Mammary epithelial cell (primary cell): ENCODE measurements at regions not wholly inside any gene's neighbourhood (a gene's known extent, or its start where the extent isn't known, plus 50 kb on each side); places are given as distances from the start of the nearest gene placed in this dataset.

Experiments
- EZH2 ChIP-seq: IDR thresholded peaks from 2 replicates; pipeline ENCODE4 v1.6.1; 2012; ENCODE audit warnings: low read length, inconsistent platforms, borderline replicate concordance
- TF ChIP-seq, protein P1 (sequence below), 2 donors: IDR thresholded peaks in 1 of 2; conservative IDR thresholded peaks in 1 of 2; 2 replicates each; pipeline ENCODE4 v1.5.1; 2011 to 2012; ENCODE audit warnings: inconsistent platforms in 2 of 2, low read length in 2 of 2, mild to moderate bottlenecking in 2 of 2, control low read depth in 1 of 2, low read depth in 1 of 2; ENCODE audit not compliant: insufficient read depth in 1 of 2; ENCODE audit errors: extremely low read depth in 1 of 2

DNA sequence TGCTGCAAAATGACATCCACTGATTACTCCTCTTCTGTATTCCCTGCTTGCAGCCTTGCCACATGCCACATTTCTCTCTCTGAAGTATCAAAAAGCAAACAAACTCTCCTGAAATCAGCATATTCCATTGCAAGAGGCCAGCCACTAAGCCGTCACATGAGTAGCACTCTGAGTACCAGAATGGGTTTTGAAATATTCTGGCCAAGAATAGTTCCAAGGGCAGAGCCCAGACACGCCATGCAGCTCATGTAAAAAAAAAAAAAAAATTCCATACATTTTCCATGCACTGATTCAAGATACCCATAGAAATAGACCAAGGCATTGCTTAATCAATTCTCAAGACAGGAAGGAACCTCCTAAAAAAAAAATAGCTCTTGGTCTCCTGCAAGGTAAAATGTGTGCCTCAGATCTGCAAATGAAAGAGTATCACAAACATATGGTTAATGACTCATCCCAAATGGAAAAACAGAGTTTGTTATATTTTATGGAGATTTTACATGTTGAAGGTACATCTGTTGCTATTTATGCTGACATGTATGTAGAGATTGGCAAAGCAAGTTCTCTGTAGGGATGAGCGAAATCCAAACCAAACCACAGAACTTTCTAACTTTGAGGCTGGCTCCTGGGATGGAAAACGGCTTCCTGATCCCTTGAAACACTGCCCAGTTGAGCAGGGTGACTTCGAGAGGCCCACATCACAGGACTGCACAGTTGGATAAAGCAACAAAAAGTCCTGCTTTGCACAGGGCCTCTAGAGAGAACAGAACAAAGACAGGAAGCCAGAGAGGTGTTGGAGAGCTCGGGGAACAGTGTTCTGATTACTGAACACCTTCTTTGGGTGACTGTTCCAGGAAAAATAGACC is 346.2 kb downstream of the ZNF521 start:
- TF ChIP-seq, protein P1, sequence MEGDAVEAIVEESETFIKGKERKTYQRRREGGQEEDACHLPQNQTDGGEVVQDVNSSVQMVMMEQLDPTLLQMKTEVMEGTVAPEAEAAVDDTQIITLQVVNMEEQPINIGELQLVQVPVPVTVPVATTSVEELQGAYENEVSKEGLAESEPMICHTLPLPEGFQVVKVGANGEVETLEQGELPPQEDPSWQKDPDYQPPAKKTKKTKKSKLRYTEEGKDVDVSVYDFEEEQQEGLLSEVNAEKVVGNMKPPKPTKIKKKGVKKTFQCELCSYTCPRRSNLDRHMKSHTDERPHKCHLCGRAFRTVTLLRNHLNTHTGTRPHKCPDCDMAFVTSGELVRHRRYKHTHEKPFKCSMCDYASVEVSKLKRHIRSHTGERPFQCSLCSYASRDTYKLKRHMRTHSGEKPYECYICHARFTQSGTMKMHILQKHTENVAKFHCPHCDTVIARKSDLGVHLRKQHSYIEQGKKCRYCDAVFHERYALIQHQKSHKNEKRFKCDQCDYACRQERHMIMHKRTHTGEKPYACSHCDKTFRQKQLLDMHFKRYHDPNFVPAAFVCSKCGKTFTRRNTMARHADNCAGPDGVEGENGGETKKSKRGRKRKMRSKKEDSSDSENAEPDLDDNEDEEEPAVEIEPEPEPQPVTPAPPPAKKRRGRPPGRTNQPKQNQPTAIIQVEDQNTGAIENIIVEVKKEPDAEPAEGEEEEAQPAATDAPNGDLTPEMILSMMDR (conservative IDR thresholded peaks at IDR 0.05 in 1 of 2, IDR thresholded peaks at IDR 0.05 in 1 of 2; ENCODE audit: extremely low read depth in 1 of 2, insufficient read depth in 1 of 2, low read depth in 1 of 2, low read length in 2 of 2), result no peak
- no peak for TF ChIP-seq EZH2
